Dermis microvascular lymphatic vessel endothelial cell (primary cell): ENCODE measurements at regions not wholly inside any gene's neighbourhood (a gene's known extent, or its start where the extent isn't known, plus 50 kb on each side); places are given as distances from the start of the nearest gene placed in this dataset.

Experiments
- DNase-seq, 2 donors: peaks; one replicate each; pipeline versions ENCODE4 v3.0.0 to v3.0.0-alpha.2; 2010; ENCODE audit warnings: low read depth in 2 of 2

- no peak for DNase-seq
These were observed 159.5 kb upstream of the DYRK2 start for GRCh38 chr12:67489007-67489406.

- DNase-seq, result no peak
These were observed 152.0 kb upstream of the DYRK2 start for GRCh38 chr12:67496581-67496980.

- no peak for DNase-seq
These were observed 149.6 kb upstream of the DYRK2 start for GRCh38 chr12:67498991-67499390.

DNA sequence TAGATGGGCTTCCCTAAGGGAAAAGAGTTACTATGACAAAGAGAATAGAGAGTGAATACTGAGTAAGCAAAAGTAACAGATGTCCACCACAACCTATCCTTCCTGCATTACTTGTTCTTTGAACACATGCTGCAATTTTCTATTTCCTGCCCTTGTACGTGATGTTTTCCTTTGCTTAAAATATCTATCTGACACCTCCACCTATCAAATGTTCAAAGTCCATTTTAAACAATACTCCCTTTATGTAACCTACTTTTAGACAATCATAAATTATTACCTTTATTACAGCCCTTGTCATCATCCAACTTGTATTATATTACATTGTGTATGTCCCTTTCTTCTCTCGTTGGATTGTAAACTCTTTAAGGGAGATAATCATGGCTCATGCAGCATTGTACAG lies 147.2 kb upstream of the DYRK2 start:
- no peak for DNase-seq

- DNase-seq, result no peak
These were observed 144.5 kb upstream of the DYRK2 start for GRCh38 chr12:67504026-67504425.

- no peak for DNase-seq
These were observed 141.8 kb upstream of the DYRK2 start for GRCh38 chr12:67506739-67507138.

- no peak for DNase-seq
These were observed 139.7 kb upstream of the DYRK2 start for GRCh38 chr12:67508830-67509229.

GRCh38 chr12:67509666-67510386 lies 138.7 kb upstream of the DYRK2 start:
- no peak for DNase-seq

GRCh38 chr12:67512061-67512460 lies 136.5 kb upstream of the DYRK2 start:
- no peak for DNase-seq

GRCh38 chr12:67514502-67514901 lies 134.0 kb upstream of the DYRK2 start:
- DNase-seq, result no peak

DNA sequence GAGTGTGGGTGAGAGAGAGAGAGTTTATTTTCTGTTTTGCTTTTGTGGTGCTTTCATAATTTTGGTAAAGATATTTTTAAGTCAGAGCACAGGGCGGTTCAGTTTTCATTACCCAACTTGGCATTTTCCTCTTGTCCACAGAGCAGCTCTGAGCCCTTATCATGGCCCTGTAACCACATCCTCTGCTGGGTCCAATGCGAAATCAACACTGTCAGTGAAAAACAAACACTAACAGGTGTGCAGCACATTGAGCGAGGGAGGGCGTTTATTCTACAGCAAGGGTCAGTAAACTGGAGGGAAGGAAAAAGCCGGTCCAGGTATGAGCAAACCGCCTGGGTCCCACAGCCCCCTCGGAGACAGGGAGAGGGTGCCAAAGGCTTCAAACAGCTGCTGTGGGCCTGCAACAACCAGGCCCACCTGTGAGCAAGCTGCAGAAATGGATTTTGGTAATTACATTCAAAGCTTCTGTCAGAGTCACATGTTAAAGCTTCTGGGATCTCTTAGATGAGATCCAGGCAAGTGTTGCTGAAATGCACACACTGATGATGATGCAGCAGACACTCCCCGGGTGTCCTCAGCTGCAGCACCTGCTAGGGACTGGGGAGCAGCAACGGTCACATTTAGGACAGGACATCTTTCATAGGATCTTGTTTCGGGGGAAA lies 132.7 kb upstream of the DYRK2 start:
- no peak for DNase-seq

- no peak for DNase-seq
These were observed 131.2 kb upstream of the DYRK2 start for GRCh38 chr12:67517181-67517887.

GRCh38 chr12:67519484-67520433 lies 128.8 kb upstream of the DYRK2 start:
- DNase-seq, result no peak

DNA sequence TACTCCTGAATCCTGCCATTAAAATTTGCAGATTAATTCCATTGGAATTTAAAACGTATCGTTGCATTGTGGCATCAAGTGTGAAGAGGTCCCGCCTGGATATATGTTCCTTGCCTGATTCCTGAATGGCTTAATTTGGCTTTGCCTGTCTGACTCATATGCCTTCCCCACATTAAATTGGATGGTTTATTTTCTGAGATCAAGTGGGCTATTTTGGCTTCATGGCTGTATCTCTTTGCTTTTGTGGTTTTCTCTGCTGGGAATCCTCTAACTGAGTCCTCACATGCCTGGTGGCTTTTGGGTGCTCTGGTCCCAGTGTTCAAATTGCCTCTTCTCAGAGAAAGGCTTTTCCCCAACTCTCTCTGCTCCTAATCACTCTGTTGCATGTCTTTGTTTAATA lies 127.9 kb upstream of the DYRK2 start:
- DNase-seq, result no peak

GRCh38 chr12:67522222-67522621 lies 126.3 kb upstream of the DYRK2 start:
- DNase-seq, result no peak

DNA sequence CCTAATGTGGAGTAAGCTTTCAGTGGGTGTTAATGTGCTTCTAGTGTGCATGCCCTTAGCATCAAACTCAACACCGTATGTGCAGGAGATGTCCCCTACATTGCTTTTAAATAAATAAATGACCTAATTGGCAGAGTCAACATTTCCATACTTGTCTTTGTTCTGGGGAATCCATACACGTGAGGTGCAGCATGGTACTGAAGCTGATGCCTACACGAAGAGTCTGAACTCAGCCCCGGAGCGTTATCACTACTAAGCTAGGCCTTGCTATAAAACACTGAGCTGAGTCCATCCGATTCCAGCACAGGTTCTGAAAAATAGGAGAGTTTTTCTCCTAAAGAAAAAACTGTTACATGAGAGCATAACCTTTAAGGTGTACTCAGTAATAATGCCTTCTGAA lies 125.0 kb upstream of the DYRK2 start:
- DNase-seq, result no peak

DNA sequence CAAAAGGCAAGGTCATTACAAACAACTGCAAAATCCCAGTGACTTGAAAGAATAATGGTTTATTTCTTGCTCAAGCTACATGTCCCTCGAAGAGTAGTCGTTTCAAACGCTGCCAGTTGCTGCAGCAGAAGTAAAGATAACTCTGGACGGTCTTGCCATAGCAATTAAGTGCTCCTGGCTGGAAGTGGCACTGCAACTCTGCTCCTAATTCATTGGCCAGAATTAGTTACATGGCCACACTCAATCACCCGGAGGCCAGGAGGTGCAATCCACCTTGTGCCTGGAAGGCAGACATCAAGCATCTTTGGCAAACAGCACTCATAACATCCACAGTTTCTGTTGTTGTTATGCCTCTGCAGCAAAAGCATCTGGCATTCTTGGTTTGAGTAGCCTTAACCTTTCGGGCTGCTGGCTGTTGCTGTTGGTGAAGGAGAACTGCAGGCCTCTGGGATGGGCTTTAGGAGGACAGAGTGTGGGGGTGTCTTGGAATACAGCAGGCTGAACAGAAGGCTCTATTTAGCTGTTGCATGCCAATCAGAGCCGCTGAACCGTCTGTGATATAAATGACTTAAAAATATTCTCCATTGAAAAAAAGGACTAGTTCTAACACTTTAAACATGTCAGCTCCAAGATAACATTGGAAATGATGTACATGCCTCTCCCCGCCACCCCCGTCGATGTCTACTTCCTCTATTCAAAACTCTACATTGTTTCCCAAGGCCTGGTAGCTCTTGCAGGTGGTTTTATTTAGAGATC lies 123.5 kb upstream of the DYRK2 start:
- DNase-seq, result no peak

- DNase-seq, result no peak
These were observed 123.0 kb upstream of the DYRK2 start for GRCh38 chr12:67525617-67525884.

DNA sequence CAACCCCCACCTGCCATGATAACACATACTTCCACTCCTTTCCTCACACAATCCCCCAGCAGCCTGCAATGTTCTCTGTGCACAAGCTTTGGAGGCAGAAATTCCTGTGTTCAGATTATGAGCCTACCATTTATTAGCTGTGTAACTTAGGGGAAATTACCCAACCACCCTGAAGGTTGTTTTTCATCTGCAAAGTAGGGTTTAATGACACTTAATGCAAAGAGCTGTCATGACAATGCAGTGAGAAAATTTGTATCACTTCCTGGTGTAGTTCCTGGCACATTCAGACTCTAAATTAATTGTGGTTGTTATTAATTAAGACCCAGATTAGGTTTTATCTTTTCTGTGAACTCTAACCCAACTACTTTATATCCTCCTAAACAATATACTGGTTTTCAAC lies 122.4 kb upstream of the DYRK2 start:
- no peak for DNase-seq

GRCh38 chr12:67531051-67531450 lies 117.5 kb upstream of the DYRK2 start:
- DNase-seq, result no peak

GRCh38 chr12:67531501-67531900 lies 117.0 kb upstream of the DYRK2 start:
- DNase-seq, result no peak
